Inflammatory macrophage treated with lipopolysaccharide for 1 hour (primary cell): ENCODE measurements at regions not wholly inside any gene's neighbourhood (a gene's known extent, or its start where the extent isn't known, plus 50 kb on each side); places are given as distances from the start of the nearest gene placed in this dataset.
A peak's percentile ranks its signal among the peaks of the same experiment; 100 is the strongest.

ENCODE experiments used
- DNase-seq, 2 donors: peaks; one replicate each; pipeline ENCODE4 v3.0.0-alpha.2; 2020 to 2022

DNA sequence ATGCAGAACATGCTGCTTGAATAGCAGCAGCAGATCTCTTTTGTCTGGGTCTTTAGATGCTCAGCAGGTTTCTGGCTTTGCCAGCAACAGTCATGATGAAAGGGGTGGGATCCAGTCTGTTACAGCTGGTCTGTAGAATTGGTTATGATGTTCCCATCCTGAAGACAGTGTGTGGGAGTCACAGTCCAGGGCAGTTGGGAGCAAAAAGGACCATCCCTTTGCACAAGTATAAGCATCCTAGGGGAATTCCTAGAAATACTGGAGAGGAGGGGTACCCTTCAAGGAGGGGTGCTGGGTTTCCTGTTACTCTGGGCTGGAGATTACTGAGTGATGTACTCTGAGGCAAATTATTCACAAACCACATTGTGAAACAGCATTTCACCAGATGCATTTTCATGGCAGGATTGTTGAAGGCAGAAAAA is 119.9 kb upstream of the RND3 start:
- DNase-seq, result no peak

DNA sequence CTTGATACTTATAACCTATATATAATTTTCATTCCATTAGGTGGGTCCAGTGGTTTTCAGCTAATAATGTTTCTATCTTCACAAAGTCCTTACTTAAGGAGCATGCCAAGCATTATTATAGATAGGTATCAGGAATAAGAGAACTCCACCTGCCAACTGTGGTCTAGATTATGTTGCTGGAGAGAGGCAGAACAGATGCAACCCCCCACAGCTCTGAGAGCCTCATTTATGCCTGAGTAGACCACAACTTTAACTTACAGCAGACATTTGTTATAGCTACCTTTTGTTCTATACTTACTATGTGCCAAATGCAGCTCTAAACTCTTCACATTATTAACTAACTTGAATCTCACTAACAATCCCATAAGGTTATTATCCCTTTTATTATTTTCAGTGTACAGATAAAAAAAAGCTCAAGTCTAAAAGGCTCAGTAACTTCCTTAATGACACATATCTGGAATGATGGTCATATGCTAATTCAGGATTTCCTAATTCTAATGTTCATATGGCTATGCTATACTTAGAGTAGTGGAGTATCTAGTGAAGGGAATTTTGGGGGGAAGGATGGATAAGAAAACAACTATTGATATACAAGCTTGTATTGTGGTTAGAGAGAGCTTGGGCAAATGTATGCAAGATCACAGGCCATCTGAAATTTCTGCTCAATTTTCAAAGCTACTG is 119.1 kb upstream of the RND3 start:
- no peak for DNase-seq

DNA sequence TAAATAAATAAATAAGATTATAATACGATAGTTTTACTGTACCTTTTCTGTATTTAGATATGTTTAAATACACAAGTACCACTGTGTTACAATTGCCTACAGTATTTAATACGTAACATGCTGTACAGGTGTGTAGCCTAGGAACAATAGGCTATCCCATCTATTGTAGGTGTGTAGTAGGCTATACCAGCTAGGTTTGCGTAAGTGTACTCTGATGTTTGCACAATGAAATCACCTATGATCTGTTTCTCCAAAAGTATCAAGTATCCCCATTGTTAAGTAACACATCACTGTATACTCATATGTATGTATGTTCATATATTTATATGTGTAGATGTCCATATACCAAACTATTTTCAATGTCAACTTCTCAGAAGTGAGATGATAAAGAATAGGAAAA is 118.2 kb upstream of the RND3 start:
- DNase-seq, result no peak

DNA sequence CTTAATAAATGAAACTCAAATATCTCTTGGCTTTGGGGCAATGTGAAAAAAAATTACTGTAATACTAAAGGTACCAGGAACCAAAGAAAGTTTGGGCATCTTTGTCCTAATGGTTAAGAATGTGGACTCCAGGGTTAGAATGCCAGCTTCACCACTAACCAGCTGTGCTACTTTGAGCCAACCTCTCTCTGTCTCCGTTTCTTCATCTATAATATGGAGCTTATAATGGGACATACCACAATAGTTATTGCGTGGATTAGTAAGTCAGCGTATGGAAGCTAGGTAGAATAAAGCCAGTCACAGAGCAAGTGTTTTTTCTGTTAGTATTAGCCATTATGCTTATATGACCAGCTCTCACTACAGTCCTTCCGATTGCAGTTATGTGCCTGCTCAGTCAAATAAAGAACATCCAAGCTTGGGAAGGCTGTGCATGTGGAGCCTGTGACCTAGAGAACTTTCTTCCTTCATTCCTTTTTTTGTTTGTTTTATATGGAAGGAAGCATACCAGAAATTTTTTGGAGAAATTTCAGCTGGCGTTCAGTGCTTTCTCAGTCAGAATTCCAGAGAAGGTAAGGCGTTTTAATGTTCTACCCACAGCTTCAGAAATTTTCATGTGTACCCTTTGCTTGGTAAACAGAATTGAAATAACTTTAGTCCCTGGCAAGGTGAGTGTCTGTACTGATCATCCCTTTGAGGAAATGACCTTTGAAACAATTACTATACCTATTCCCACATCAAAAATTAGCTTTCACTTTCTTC is 114.0 kb upstream of the RND3 start:
- no peak for DNase-seq

DNA sequence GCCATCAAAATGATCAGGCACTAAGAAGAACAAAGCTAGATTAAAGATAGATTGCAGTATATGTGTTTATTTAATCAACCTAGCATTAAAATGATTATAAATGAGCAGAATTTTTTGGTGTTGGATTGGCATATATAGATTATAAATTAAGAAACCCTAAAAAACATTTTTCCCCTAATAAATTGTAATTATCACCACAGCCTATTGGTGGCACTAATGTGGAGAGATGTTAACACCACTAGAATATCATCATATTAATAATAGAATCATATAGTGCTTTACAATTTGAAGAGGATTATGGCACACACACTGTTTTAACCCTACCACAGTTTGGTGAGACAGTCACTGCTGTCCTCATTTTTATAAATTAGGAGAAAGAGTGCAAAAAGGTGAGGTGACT is 112.4 kb upstream of the RND3 start:
- DNase-seq, result peak in 1 of 2 donors; percentile 10

DNA sequence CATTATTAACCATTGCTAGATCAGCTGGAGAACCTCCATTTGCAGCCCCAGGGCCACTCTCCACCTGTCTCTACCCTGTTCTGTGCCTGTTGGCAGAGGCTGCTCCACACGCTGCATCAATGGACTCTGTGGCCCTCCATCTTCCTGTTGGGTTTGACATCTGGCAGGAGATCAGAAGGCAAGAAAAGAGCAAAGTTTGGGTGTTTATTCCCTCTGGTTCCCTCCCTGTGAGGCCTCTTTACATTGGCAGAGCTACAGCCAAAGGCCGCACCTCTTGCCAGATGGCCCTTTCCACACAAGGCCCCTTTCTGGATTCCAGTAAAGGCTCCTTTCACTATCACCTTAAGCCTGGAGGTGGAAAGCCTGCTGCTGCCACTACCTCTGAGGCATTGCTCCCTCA is 110.9 kb upstream of the RND3 start:
- DNase-seq, result no peak

DNA sequence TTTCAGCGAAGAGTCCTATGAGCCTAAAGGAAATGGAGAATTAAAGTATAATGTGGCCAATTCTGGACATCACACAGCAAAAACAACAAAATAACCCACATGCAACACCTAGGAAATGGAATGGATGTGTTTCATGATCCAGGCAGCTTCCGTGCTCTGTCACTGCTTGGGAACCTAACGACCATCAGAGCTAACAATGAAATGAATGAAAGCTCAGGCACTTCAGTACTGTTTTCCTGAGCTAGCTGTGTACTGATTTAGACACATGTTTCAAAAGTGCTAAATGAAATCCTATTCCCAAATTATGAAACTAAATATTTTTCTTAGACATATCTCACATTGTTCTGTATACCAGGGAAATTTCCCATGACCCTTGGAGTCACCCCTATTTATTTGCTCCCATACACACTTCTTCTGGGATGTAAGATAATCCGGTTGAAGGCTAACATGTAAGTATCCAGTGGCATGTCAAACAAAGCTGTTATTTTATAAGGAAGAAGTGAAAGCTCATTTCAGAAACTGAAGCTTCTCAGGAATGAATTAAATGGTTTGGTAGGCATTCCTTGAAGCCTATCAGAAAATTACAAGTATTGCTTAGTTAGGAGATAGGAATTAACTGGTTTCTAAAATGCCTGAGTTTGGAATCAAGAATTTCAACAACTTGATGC is 108.5 kb upstream of the RND3 start:
- no peak for DNase-seq

DNA sequence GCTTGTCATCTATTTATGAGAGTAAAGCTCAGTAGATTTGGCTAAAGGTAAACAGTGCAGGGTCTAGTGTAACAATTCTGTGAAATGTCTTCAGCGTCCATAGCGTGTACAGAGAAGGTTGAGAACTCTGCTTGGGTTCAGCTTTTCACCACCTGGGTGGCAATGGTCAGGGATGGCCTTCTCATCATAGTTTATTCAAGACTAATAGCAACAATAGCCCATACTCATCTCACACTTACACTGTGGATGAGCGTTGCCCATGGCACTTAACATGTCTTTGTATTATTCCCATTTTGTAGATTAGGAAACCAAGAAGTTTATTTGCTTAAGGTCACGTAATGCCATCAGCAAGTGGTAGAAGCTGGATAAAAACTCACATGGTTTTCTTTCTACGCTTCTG is 106.8 kb upstream of the RND3 start:
- no peak for DNase-seq

DNA sequence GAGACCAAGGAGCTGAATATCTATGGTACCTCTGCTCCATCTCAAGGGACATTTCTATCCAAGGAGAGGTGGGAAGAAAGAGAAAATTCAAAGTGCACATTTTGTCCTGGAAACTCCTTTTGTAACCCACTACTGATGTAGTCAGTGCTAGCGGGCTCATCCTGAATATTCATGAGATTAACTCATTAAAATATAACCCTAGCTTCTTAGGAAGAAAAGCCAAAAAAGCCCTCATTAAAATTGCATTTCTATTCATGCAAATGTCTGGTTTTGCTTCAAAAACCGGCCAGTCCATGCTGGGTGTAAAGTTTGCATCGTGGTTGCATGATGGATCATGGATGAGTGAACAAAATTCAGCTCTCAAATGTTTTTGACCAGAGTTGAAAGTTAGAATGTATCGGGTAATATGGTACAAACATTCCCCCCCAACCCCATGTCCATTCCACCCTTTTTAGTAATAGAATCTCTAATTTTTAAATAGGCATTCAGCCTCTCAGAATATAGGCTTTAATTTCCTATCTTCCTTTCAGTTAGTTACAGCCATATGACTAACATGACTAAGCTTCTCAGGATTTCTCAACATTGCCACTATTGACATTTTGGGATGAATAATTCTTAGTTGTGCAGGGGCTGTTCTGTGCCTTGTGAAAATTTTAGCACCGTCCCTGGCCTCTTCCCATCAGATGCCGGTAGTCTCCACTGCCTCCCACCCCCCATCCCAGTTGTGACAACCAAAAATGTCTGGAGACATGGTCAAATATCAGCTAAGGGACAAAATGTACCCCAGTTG is 104.2 kb upstream of the RND3 start:
- DNase-seq, result no peak

DNA sequence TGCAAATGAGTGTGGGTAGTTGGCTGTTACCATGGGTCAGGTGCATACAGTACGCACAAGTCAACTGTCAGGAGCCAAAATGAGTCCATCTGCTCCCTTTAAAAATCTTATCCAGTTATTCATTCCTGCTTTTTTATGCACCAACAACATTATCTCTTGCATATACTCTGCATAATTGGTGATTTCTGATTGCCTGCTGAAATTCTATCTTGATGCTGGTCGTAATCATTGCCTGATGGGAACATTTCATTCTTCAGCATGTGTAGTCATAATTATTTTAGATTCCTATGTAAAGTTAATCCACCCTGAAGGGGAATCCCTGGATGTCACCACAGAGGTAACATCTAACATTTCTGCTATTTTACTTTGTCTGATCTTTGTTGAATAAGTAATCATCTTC is 102.2 kb upstream of the RND3 start:
- no peak for DNase-seq

DNA sequence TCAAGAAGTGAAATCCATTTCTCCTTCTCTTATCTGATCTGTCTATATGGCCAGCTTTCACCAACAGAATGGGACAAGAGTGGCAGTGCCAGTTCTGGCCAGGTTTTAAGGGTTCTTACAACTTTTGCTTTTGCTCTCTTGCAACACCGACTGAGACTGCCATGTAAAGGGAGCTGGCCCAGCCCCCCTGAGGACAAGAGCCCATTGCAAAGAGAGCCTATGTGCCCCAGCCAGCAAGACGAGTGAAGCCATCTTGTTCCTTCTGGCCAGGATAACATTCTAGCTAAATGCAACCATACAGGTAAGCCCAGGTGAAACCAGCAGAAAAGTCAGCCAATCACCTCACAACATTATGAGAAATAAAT is 101.0 kb upstream of the RND3 start:
- DNase-seq, result no peak

DNA sequence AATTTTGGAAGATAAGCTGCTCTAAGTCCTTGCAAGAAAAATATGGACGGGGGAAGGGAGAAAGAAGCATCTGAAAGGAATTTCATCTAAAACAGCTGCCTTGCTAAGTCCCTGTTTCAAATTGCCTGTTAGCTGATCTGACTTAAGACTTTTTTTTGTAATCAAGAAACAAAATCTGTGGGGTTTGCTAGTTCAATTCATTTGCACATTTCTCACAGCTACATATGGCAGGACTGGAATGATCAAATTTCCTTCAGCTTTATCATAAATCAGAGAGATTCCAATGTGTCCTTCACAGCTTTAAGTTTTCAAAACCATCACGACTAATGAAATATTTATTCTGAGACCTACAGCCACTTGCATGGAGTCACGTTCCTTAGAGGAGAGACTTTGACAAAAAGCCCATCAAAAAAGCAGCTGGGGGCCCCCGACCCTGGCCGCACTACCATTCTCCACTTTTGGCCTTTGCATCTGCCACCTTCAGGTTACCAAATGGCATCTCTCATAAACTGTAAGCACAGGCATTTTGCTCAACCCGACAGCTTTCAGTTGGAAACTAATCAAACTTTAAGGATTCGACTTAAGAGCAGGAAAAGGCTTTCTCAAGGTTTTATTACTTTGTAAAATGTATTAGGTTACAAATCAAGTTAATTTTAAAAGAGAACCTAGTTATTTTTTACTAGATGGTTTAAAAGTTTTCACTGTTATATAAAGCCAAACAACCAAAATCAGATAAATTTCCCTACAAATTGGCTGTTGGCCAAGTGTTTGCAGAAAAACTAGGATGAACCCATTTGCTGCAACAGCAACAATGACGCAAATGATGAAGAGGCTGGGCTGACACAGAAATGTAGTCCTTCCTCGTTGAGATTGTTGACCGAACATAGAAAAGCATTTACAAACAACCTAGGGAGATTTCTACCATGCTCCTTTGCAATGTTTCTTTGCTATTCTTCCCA is 100.4 kb upstream of the RND3 start:
- DNase-seq, result no peak

DNA sequence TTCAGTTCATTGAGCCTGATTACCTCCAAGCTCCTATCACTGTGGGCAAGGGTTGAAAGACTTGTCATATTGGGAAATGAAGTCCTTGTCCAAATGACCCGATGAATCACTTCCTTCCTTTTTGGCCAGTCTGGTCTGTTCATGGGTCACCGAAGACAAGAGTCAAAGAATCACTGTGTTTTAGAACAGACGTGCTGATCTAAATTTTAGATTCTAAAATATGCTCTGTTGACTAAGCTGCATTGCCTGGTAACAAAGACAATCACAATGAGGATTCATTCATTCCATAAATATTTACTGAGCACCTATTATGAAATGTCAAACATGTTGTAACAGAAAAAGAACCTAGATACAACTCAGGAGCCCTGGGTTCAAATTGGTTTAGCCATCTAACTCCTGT is 99.4 kb upstream of the RND3 start:
- DNase-seq, result peak in 1 of 2 donors; percentile 13

DNA sequence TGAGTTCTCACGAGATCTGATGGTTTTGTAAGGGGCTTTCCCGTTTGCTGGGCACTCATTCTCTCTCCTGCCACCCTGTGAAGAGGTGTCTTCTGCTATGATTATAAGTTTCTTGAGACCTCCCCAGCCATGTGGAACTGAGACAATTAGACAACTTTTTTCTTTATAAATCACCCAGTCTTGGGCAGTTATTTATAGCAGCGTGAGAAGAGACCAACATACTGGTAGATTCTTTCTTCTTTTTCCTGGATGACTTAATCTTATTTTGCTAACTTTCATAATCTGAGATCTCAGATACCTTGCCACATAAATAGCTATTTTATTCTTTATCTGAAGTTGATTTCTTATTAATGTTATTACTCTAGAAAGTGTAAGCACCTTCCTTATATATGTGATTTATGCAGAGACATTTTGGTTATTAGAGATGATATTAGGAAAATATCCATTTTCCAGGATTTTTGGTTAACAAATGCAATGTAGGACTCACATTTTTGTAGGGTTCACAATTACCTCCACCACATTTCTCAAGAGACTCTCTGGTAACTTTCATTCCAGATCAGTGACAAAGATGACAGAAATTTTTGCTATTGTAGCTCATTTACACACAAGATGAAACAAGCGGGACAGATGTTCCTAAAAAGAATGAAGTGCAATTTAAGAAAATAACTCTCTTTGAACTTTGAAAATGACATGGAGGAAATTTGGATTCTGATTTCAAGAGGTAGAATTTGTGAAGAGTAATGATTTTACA is 97.9 kb upstream of the RND3 start:
- DNase-seq, result no peak

DNA sequence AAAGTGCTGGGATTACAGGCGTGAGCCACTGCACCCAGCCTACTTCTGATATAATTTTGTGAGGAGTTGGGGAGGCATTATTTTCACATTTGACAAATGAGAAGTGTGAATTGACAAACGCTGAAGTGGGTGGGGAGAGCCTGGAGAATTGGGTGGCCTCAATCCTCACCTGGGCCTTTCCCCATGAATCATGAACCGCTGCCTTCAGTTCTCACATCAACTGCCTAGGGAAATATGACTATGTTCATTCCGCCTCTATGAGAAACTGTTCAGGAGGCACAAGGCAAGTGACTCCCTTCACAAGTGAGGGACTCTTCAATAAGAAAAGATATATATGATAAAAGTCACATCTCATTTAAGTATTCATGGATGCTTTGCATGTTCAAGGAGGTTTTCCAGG is 96.6 kb upstream of the RND3 start:
- no peak for DNase-seq

DNA sequence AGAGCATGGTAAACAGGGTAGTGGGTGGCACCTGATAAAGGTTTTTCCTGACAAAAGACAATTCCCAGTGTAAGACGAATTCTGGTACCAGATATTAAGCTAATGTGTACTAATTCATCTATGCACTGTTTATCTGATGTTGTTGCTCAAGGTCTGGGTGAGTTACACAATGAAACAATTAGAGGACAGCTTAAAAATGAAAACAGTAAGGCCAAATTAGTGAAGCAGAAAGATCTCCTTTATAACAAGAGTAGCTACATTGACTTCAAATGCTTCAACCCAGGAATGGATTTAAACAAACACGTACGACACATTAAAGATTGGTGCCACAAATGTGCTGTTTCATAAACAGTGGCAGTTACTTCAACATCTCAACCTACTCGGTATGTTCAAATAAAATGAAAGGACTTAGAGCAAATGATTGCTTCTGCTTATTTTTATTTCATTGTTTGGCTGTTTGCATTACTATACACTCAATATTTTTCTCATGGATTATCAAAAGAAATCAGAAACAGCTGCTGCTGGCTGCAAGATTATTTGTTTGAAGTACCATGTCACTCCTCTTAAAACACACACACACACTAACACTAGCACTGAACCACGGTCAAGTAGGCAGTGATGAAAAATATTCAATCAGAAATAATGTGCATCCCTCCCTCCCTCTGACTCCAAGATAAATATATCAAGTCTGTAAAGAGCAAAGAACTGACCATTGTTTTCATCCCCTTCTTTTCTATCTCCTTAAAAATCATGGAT is 94.4 kb upstream of the RND3 start:
- DNase-seq, result no peak

DNA sequence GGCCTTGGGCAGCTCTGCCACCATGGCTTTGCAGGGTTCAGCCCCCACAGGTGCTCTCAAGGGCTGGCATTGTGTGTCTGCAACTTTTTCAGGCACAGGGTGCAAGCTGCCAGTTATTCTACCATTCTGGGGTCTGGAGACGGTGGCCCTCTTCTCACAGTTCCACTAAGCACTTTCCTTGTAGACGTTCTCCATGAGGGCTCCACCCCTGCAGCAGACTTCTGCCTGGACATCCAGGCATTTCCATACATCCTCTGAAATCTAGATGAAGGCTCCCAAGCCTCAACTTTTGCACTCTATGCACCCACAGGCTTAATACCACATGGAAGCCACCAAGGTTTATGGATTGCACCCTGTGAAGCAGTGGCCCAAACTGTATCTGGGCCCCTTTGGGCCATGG is 91.0 kb upstream of the RND3 start:
- no peak for DNase-seq

DNA sequence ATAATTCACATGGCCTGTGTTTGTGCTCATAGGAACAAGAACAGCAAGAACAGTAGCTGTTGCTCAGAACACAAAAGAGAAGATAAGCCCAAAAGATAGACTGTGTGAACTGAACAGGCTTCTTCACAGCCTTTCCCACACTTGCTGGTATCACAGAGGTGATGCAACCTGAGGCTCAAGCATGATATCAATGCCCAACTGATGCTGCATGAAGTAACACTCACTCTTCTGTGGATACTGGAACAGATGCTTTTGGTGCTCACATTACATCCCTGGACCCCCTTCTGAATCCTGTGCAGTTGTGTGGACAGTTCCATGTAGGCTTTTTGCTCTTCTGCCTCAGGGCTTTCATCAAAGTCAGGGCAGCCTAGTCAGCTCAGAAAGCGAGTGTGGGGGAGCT is 88.4 kb upstream of the RND3 start:
- DNase-seq, result no peak

DNA sequence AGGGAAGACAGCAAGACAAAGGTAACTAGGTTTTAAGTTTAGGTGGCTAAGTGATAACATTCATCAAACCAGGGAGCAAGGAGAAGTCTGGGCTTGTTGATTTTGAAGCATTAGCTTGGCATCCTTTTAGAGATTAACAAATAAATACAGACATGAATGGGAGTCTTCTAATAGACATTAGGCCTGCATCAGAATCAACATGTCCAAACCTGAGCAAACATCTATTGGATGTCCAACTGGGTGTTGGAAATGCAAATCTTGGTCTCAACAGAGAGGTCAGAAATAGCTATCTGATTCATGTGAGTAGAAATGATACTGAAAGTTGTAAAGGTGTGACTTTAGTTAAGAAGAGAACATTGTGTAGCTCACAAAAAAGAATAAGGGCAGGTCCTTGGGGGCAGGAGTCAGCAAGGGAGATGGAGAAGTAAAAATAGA is 85.5 kb upstream of the RND3 start:
- no peak for DNase-seq

DNA sequence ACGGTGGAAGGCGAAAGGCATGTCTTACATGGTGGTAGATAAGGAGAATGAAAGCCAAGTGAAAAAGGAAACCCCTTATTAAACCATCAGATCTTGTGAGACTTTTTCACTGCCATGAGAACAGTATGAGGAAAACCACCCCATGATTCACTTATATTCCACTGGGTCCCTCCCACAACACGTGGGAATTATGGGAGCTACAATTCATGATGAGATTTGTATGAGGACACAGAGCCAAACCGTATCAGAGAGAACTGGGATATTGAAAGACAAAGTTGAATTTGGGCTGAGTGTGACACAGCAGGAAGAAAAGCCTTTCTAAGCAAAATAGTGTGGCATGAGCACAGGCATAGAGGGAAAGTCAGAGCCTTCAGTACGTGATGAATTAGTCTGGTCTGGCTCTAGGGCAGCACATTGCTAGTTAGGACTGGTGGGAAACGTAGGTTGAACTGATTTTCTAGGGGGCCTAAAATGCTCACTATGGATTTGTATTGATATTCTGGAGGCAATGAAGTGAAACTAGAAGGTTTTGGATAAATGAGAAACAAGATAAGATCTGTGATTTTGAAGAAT is 84.8 kb upstream of the RND3 start:
- no peak for DNase-seq
